DND-41 (cell line): ENCODE measurements at regions not wholly inside any gene's neighbourhood (a gene's known extent, or its start where the extent isn't known, plus 50 kb on each side); places are given as distances from the start of the nearest gene placed in this dataset.

Experiments
- ATAC-seq: fragments of 200-7000 bp; cut with Tn5 transposase; 3 replicates; pipeline ENCODE4 v1.9.1; 2021; ENCODE audit warnings: low read depth; ENCODE audit not compliant: insufficient read depth
- DNase-seq: peaks from one replicate; pipeline ENCODE4 v3.0.0-alpha.2; 2020
- H2AFZ ChIP-seq: 2 replicates; pipeline ENCODE4 v1.6.0; 2012; ENCODE audit warnings: low read depth, low read length
- H3K27ac ChIP-seq: 2 replicates; pipeline ENCODE4 v1.5.1; 2012; ENCODE audit warnings: low read length, inconsistent platforms
- H3K27me3 ChIP-seq: fragments of 200-600 bp; sonication (generic); 2 replicates; pipeline ENCODE4 v1.6.0; 2012; ENCODE audit warnings: low read length, mild to moderate bottlenecking, inconsistent platforms; ENCODE audit not compliant: insufficient read depth, poor library complexity
- H3K36me3 ChIP-seq: 2 replicates; pipeline ENCODE4 v1.5.1; 2012; ENCODE audit warnings: low read length, inconsistent platforms; ENCODE audit not compliant: insufficient read depth
- H3K4me1 ChIP-seq: 2 replicates; pipeline ENCODE4 v1.5.1; 2012; ENCODE audit warnings: mild to moderate bottlenecking, low read length; ENCODE audit not compliant: insufficient read depth
- H3K4me2 ChIP-seq: 2 replicates; pipeline ENCODE4 v1.6.0; 2012; ENCODE audit warnings: mild to moderate bottlenecking, moderate library complexity, low read length, inconsistent platforms; ENCODE audit not compliant: insufficient read depth
- H3K4me3 ChIP-seq, 2 experiments: fragments of 200-600 bp in 1 of 2; shearing (Covaris generic) in 1 of 2; 2 replicates each; pipeline ENCODE4 v1.5.1; 2012 to 2016; ENCODE audit warnings: inconsistent platforms in 2 of 2, low read length in 2 of 2, mild to moderate bottlenecking in 2 of 2, low read depth in 1 of 2, moderate library complexity in 1 of 2
- H3K79me2 ChIP-seq: 2 replicates; pipeline ENCODE4 v1.6.0; 2012; ENCODE audit warnings: low read length, inconsistent platforms; ENCODE audit not compliant: insufficient read depth
- H3K9ac ChIP-seq: 2 replicates; pipeline ENCODE4 v1.6.0; 2012; ENCODE audit warnings: low read depth, mild to moderate bottlenecking, inconsistent platforms, low read length, moderate library complexity
- H3K9me3 ChIP-seq: 2 replicates; pipeline ENCODE4 v1.5.1; 2012; ENCODE audit warnings: low read length, moderate library complexity, mild to moderate bottlenecking, inconsistent platforms; ENCODE audit not compliant: insufficient read depth, severe bottlenecking
- H4K20me1 ChIP-seq: 2 replicates; pipeline ENCODE4 v1.6.0; 2012; ENCODE audit warnings: low read length; ENCODE audit not compliant: insufficient read depth
- EZH2 ChIP-seq: IDR thresholded peaks from 3 replicates; pipeline ENCODE4 v1.6.1; 2012; ENCODE audit warnings: borderline replicate concordance, low read depth, mild to moderate bottlenecking, moderate library complexity, low read length, inconsistent platforms; ENCODE audit not compliant: severe bottlenecking
- TF ChIP-seq, protein P1 (sequence below): IDR thresholded peaks from 2 replicates; pipeline ENCODE4 v1.5.1; 2012; ENCODE audit warnings: borderline replicate concordance, low read length, moderate library complexity, mild to moderate bottlenecking; ENCODE audit not compliant: poor library complexity, severe bottlenecking; ENCODE audit errors: extremely low read depth

DNA sequence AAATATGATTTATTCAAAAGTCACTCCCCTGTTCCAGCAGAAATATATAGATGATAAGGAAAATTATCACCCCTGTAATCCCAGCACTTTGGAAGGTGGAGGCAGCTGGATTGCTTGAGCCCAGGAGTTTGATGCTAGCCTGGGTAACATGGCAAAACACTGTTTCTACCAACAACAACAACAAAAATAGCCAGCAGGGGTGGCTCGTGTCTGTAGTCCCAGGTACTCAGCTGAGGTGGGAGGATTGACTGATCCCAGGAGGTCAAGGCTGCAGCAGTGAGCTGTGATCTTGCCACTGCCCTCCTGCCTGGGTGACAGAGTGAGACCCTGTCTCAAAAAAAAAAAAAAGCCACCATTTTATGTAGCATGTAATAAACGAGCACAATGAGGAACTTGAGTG lies 1546.5 kb downstream of the NCAM2 start:
- no peak for TF ChIP-seq EZH2
- TF ChIP-seq, protein P1, sequence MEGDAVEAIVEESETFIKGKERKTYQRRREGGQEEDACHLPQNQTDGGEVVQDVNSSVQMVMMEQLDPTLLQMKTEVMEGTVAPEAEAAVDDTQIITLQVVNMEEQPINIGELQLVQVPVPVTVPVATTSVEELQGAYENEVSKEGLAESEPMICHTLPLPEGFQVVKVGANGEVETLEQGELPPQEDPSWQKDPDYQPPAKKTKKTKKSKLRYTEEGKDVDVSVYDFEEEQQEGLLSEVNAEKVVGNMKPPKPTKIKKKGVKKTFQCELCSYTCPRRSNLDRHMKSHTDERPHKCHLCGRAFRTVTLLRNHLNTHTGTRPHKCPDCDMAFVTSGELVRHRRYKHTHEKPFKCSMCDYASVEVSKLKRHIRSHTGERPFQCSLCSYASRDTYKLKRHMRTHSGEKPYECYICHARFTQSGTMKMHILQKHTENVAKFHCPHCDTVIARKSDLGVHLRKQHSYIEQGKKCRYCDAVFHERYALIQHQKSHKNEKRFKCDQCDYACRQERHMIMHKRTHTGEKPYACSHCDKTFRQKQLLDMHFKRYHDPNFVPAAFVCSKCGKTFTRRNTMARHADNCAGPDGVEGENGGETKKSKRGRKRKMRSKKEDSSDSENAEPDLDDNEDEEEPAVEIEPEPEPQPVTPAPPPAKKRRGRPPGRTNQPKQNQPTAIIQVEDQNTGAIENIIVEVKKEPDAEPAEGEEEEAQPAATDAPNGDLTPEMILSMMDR, result no peak
- DNase-seq, result no peak
- peaks cover 1% of the 10 kb centered on the region for H3K9me3 ChIP-seq
- no peaks in the 10 kb centered on the region for H3K36me3 ChIP-seq
- H3K4me3 ChIP-seq, result no peak overlapping the region
- no peaks in the 10 kb centered on the region for H3K27me3 ChIP-seq
- H3K4me1 ChIP-seq, result no peaks in the 10 kb centered on the region
- H3K4me2 ChIP-seq, result no peak overlapping the region
- no peaks in the 10 kb centered on the region for H4K20me1 ChIP-seq
- H3K27ac ChIP-seq, result no peak overlapping the region
- ATAC-seq, result no peak
- H3K79me2 ChIP-seq, result no peaks in the 10 kb centered on the region
- H3K9ac ChIP-seq, result no peak overlapping the region
- H2AFZ ChIP-seq, result no peak overlapping the region

DNA sequence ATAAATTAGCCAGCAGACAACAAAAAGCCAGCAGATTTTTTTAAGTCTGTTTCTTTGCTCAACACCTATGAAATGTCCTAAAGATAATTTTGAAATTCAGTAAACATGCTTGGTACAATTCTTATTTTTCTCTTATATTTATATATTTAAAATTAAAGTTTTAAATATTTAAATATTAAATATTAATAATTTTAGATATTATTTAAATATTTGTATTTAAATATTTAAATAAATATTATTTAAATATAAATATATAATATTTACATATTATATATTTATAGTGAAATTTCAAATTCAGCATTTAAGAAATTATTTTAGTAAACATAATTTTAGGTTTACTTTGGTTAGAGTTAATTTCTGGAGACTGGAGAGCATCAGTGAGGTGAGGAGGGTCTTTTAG lies 1554.2 kb downstream of the NCAM2 start:
- Histone ChIP-seq H3K27me3 (no peaks in the 10 kb centered on the region), H3K27ac (no peak overlapping the region), H3K9me3 (no peaks in the 10 kb centered on the region), H2AFZ (no peak overlapping the region), H3K36me3 (no peaks in the 10 kb centered on the region), H3K79me2 (no peaks in the 10 kb centered on the region), H3K4me3 (no peak overlapping the region), H3K4me1 (no peaks in the 10 kb centered on the region), H3K4me2 (no peak overlapping the region), H3K9ac (no peak overlapping the region), H4K20me1 (no peaks in the 10 kb centered on the region)
- ATAC-seq (no peak), DNase-seq (no peak)
- no peak for TF ChIP-seq EZH2
- TF ChIP-seq, protein P1, result no peak

DNA sequence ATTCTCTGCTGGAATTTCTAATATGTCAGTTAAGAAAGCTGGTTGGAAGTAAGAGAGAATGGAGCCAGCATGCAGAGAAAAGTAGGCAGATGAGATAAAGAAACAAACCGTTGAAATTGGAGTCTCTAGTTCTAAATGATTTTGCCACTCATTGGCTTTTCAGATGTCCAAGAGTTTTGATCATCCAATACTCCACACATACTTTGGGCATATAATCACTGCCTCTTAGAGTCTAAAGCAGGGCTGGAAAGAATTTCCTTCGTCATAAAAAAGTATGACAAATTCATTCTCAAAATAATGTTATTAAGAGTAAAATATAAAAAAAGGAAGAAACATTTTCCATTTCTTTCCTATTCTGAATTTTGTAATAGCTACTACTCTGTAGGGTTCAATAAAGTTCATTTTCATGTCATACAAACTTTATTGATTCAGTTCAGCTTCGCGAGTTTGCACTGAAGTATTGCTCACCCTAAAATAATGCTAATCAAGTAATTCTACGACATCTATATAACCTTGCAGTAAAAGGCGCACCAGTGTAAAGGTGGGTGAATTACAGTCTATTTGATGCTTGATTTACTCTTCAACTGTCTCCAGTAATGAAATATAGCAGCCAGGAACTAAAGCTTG lies 1556.6 kb downstream of the NCAM2 start:
- Histone ChIP-seq H3K27me3 (no peaks in the 10 kb centered on the region), H3K4me2 (no peak overlapping the region), H3K9me3 (no peaks in the 10 kb centered on the region), H2AFZ (peak overlapping the region; percentile 12; the same call in 1 of the 2 replicates), H3K27ac (no peak overlapping the region), H3K4me3 (no peak overlapping the region), H3K79me2 (no peaks in the 10 kb centered on the region), H3K9ac (no peak overlapping the region), H4K20me1 (no peaks in the 10 kb centered on the region), H3K36me3 (no peaks in the 10 kb centered on the region), H3K4me1 (no peaks in the 10 kb centered on the region)
- TF ChIP-seq, protein P1, result no peak
- no peak for TF ChIP-seq EZH2
- no peak for DNase-seq
- ATAC-seq, result no peak

DNA sequence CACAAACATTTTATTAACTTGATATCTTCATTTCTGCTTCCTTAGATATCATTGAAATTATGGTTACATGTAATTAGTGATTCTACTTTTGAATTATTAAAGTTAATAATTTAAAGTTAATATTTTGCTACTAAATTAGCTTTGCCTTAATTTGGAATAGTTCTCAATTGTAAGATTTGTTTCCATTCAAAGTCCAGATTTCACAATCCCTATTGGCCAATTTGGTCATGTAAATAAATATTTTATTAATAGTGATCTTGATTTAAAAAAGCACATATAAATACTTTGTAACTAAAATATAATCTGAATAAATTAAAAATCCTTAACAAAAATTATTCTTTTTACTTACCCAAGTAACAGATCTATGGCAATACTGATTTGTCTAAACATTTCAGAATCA lies 1558.6 kb downstream of the NCAM2 start:
- no peak for TF ChIP-seq EZH2
- TF ChIP-seq, protein P1, result no peak
- no peak overlapping the region for H3K27ac ChIP-seq
- no peaks in the 10 kb centered on the region for H3K79me2 ChIP-seq
- H3K27me3 ChIP-seq, result no peaks in the 10 kb centered on the region
- no peak overlapping the region for H3K4me2 ChIP-seq
- no peaks in the 10 kb centered on the region for H3K4me1 ChIP-seq
- DNase-seq, result no peak
- H3K36me3 ChIP-seq, result peaks cover 6% of the 10 kb centered on the region; the same call in 1 of the 2 replicates
- no peak for ATAC-seq
- H3K9ac ChIP-seq, result no peak overlapping the region
- no peak overlapping the region for H2AFZ ChIP-seq
- peaks cover 14% of the 10 kb centered on the region for H3K9me3 ChIP-seq
- H4K20me1 ChIP-seq, result no peaks in the 10 kb centered on the region
- no peak overlapping the region for H3K4me3 ChIP-seq
